OCI-LY3 (cell line): ENCODE measurements at regions not wholly inside any gene's neighbourhood (a gene's known extent, or its start where the extent isn't known, plus 50 kb on each side); places are given as distances from the start of the nearest gene placed in this dataset.

ENCODE experiments used
- EZH2phosphoT487 ChIP-seq: fragments of 200-600 bp; shearing (Covaris generic); IDR thresholded peaks from 2 replicates; pipeline ENCODE4 v1.6.1; 2018; ENCODE audit warnings: antibody characterized with exemption, mixed run types, low read depth
- TF ChIP-seq, protein P1 (sequence below): fragments of 200-600, 300-600 bp; sonication (generic); IDR thresholded peaks from 2 replicates; pipeline ENCODE4 v1.5.1; 2014; ENCODE audit warnings: antibody characterized with exemption, low read length, low read depth

DNA sequence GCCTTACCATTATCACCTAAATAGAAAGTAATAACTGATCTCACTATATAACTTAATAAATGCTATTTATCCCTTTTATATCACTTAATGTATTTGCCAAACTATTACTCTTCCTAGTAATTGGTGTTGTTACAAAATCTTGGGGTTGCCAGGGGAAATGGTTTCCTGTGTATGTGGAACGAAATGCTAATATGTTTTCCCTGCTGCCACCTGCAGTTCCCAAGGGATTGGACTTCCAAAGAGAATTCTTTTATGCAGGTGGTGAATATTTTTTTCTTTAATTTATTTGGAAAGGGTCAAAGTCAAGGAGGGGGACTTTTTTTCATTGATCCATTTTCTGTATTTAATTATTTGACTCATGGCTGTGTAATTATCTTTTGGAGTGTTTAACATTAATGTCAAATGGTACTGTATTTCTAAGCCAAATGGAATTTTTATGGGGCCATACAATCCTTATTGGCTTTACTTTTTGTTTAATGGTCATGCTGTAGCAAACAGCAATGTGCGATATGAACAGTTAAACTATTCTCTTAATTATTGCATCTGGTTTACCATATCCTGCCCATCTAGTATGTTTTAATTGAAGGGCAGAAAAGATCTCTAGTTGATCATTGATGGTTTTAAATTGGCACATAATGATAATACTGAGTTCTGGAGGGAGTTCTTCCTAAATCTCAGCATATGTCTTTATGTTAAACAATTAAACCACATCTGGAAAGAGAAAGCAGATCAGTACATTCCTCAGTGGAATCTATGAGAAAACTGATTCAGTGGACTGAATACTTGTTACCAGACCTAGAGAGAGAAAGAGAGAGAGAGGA, 486.3 kb downstream of the TTLL7 start:
- TF ChIP-seq, protein P1, sequence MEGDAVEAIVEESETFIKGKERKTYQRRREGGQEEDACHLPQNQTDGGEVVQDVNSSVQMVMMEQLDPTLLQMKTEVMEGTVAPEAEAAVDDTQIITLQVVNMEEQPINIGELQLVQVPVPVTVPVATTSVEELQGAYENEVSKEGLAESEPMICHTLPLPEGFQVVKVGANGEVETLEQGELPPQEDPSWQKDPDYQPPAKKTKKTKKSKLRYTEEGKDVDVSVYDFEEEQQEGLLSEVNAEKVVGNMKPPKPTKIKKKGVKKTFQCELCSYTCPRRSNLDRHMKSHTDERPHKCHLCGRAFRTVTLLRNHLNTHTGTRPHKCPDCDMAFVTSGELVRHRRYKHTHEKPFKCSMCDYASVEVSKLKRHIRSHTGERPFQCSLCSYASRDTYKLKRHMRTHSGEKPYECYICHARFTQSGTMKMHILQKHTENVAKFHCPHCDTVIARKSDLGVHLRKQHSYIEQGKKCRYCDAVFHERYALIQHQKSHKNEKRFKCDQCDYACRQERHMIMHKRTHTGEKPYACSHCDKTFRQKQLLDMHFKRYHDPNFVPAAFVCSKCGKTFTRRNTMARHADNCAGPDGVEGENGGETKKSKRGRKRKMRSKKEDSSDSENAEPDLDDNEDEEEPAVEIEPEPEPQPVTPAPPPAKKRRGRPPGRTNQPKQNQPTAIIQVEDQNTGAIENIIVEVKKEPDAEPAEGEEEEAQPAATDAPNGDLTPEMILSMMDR = no peak
- no peak for TF ChIP-seq EZH2phosphoT487
